ENCODE measurements at regions not wholly inside any gene's neighbourhood (a gene's known extent, or its start where the extent isn't known, plus 50 kb on each side); places are given as distances from the start of the nearest gene placed in this dataset.
"Not testable (repeated sequence)": the region's sequence is repeated elsewhere in the genome, so short reads cannot be mapped to it uniquely, and the experiment has no call there.

GRCh38 chr4:85180533-85180932 lies 214.0 kb upstream of the WDFY3 start:
- H3K27ac ChIP-seq, result no peak overlapping the region
- no peak for TF ChIP-seq ZFX (IDR thresholded peaks at IDR 0.05; ENCODE audit: borderline replicate concordance)
- no peak for TF ChIP-seq CTCF (IDR thresholded peaks at IDR 0.05)

- TF ChIP-seq CTCF (IDR thresholded peaks at IDR 0.05) (no peak), ZFX (IDR thresholded peaks at IDR 0.05; ENCODE audit: borderline replicate concordance) (no peak)
- H3K27ac ChIP-seq, result no peak overlapping the region
These were observed 220.6 kb upstream of the WDFY3 start for GRCh38 chr4:85187106-85187505.

GRCh38 chr4:85196015-85196414 lies 229.5 kb upstream of the WDFY3 start:
- H3K27ac ChIP-seq, result 0 out of 2 replicates have a peak overlapping the region, but pooled peaks have one; percentile 7

GRCh38 chr4:85200106-85200505 lies 233.6 kb upstream of the WDFY3 start:
- TF ChIP-seq ZFX (IDR thresholded peaks at IDR 0.05; ENCODE audit: borderline replicate concordance) (no peak), CTCF (IDR thresholded peaks at IDR 0.05) (no peak)
- no peak overlapping the region for H3K27ac ChIP-seq

GRCh38 chr4:85209161-85209560 lies 242.7 kb upstream of the WDFY3 start:
- TF ChIP-seq CTCF (IDR thresholded peaks at IDR 0.05) (no peak), ZFX (IDR thresholded peaks at IDR 0.05; ENCODE audit: borderline replicate concordance) (no peak)
- no peak overlapping the region for H3K27ac ChIP-seq

GRCh38 chr4:85210353-85210752 lies 243.9 kb upstream of the WDFY3 start:
- TF ChIP-seq ZFX (IDR thresholded peaks at IDR 0.05; ENCODE audit: borderline replicate concordance), result no peak
- no peak for TF ChIP-seq CTCF (IDR thresholded peaks at IDR 0.05)
- H3K27ac ChIP-seq, result no peak overlapping the region

GRCh38 chr4:85216571-85216970 lies 250.1 kb upstream of the WDFY3 start:
- H3K27ac ChIP-seq, result not testable (repeated sequence)

- TF ChIP-seq ZFX (IDR thresholded peaks at IDR 0.05; ENCODE audit: borderline replicate concordance) (no peak), CTCF (IDR thresholded peaks at IDR 0.05) (no peak)
- no peak overlapping the region for H3K27ac ChIP-seq
These were observed 252.3 kb upstream of the WDFY3 start for GRCh38 chr4:85218756-85219155.

All from 22Rv1 (cell line).